Gastrocnemius medialis (tissue), 4 donors: ENCODE measurements at regions not wholly inside any gene's neighbourhood (a gene's known extent, or its start where the extent isn't known, plus 50 kb on each side); places are given as distances from the start of the nearest gene placed in this dataset.

ENCODE experiments used
- POLR2A ChIP-seq, 2 donors: fragments of 450-650 bp; IDR thresholded peaks; one replicate each; pipeline ENCODE4 v1.6.1; 2017; ENCODE audit warnings: antibody characterized with exemption in 2 of 2, mild to moderate bottlenecking in 2 of 2, moderate library complexity in 2 of 2
- TF ChIP-seq, protein P1 (sequence below), 5 experiments: fragments of 450-650 bp in 3 of 5; fragments of 200-600 bp in 2 of 5; sonication (generic) in 2 of 5; IDR thresholded peaks in 4 of 5; conservative IDR thresholded peaks in 1 of 5; 1 replicate in 4 of 5; 2 replicates in 1 of 5; pipeline ENCODE4 v1.5.1; 2016 to 2019; ENCODE audit warnings: antibody characterized with exemption in 5 of 5, mild to moderate bottlenecking in 3 of 5, moderate library complexity in 3 of 5

- no peak for TF ChIP-seq POLR2A (IDR thresholded peaks at IDR 0.05)
- TF ChIP-seq, protein P1, sequence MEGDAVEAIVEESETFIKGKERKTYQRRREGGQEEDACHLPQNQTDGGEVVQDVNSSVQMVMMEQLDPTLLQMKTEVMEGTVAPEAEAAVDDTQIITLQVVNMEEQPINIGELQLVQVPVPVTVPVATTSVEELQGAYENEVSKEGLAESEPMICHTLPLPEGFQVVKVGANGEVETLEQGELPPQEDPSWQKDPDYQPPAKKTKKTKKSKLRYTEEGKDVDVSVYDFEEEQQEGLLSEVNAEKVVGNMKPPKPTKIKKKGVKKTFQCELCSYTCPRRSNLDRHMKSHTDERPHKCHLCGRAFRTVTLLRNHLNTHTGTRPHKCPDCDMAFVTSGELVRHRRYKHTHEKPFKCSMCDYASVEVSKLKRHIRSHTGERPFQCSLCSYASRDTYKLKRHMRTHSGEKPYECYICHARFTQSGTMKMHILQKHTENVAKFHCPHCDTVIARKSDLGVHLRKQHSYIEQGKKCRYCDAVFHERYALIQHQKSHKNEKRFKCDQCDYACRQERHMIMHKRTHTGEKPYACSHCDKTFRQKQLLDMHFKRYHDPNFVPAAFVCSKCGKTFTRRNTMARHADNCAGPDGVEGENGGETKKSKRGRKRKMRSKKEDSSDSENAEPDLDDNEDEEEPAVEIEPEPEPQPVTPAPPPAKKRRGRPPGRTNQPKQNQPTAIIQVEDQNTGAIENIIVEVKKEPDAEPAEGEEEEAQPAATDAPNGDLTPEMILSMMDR (IDR thresholded peaks at IDR 0.05 in 4 of 5, conservative IDR thresholded peaks at IDR 0.05 in 1 of 5): no peak
Measured at GRCh38 chr4:137611998-137612700, 79.9 kb upstream of the PCDH18 start.
